H9 (cell line): ENCODE measurements at regions not wholly inside any gene's neighbourhood (a gene's known extent, or its start where the extent isn't known, plus 50 kb on each side); places are given as distances from the start of the nearest gene placed in this dataset.

Experiments used
- DNase-seq: peaks from one replicate; pipeline ENCODE4 v3.0.0-alpha.2; 2017
- H2AFZ ChIP-seq: one replicate; pipeline ENCODE4 v1.6.1; 2013; ENCODE audit warnings: mild to moderate bottlenecking, low read length, control low read depth, moderate library complexity
- H2AK5ac ChIP-seq: 2 replicates; pipeline ENCODE4 v1.6.1; 2013; ENCODE audit warnings: low read length, control low read depth, mixed read lengths; ENCODE audit not compliant: insufficient read length
- H2BK120ac ChIP-seq: one replicate; pipeline ENCODE4 v1.6.1; 2013; ENCODE audit warnings: low read depth, mild to moderate bottlenecking, low read length, control low read depth, inconsistent platforms; ENCODE audit not compliant: poor library complexity, severe bottlenecking
- H2BK12ac ChIP-seq: 2 replicates; pipeline ENCODE4 v1.6.1; 2013; ENCODE audit warnings: low read length, control low read depth, mixed read lengths, low read depth; ENCODE audit not compliant: insufficient read length
- H2BK15ac ChIP-seq: 2 replicates; pipeline ENCODE4 v1.6.1; 2013; ENCODE audit warnings: low read depth, low read length, control low read depth
- H2BK20ac ChIP-seq: one replicate; pipeline ENCODE4 v1.6.1; 2013; ENCODE audit warnings: low read depth, mild to moderate bottlenecking, low read length, control low read depth, inconsistent platforms; ENCODE audit not compliant: poor library complexity, severe bottlenecking
- H2BK5ac ChIP-seq: 2 replicates; pipeline ENCODE4 v1.6.1; 2013; ENCODE audit warnings: low read length, control low read depth, mixed read lengths; ENCODE audit not compliant: insufficient read length
- H3K14ac ChIP-seq: 2 replicates; pipeline ENCODE4 v1.6.1; 2013; ENCODE audit warnings: low read length, control low read depth; ENCODE audit not compliant: insufficient read depth
- H3K18ac ChIP-seq: 2 replicates; pipeline ENCODE4 v1.6.1; 2013; ENCODE audit warnings: low read depth, mild to moderate bottlenecking, mixed read lengths, low read length, control low read depth; ENCODE audit not compliant: insufficient read length
- H3K23ac ChIP-seq: 2 replicates; pipeline ENCODE4 v1.6.1; 2013; ENCODE audit warnings: low read length, control low read depth, mixed read lengths, low read depth; ENCODE audit not compliant: insufficient read length
- H3K23me2 ChIP-seq: 2 replicates; pipeline ENCODE4 v1.6.1; 2013; ENCODE audit warnings: low read depth, mild to moderate bottlenecking, mixed read lengths, low read length, control low read depth; ENCODE audit not compliant: insufficient read length, poor library complexity, severe bottlenecking
- H3K27ac ChIP-seq: 2 replicates; pipeline ENCODE4 v1.5.1; 2013; ENCODE audit warnings: low read length, control low read depth, mixed read lengths, low read depth; ENCODE audit not compliant: insufficient read length
- H3K27me3 ChIP-seq: 2 replicates; pipeline ENCODE4 v1.6.1; 2013; ENCODE audit warnings: low read length, control low read depth, inconsistent platforms; ENCODE audit not compliant: insufficient read depth
- H3K4ac ChIP-seq: 2 replicates; pipeline ENCODE4 v1.6.1; 2013; ENCODE audit warnings: low read depth, mild to moderate bottlenecking, control low read depth, inconsistent platforms, low read length, moderate library complexity
- H3K4me1 ChIP-seq: 2 replicates; pipeline ENCODE4 v1.6.1; 2013; ENCODE audit warnings: low read length, control low read depth, inconsistent platforms; ENCODE audit not compliant: insufficient read depth
- H3K4me2 ChIP-seq: 2 replicates; pipeline ENCODE4 v1.6.1; 2013; ENCODE audit warnings: low read length, control low read depth, mixed read lengths; ENCODE audit not compliant: insufficient read length, insufficient read depth
- H3K56ac ChIP-seq: 2 replicates; pipeline ENCODE4 v1.6.1; 2013; ENCODE audit warnings: low read depth, mild to moderate bottlenecking, mixed read lengths, low read length, control low read depth; ENCODE audit not compliant: insufficient read length
- H3K79me1 ChIP-seq: 2 replicates; pipeline ENCODE4 v1.6.1; 2013; ENCODE audit warnings: low read depth, mild to moderate bottlenecking, moderate library complexity, low read length, control low read depth, inconsistent platforms; ENCODE audit not compliant: insufficient read depth, poor library complexity, severe bottlenecking
- H3K79me2 ChIP-seq: 2 replicates; pipeline ENCODE4 v1.6.1; 2013; ENCODE audit warnings: low read length, control low read depth, inconsistent platforms; ENCODE audit not compliant: insufficient read depth
- H3K9ac ChIP-seq: 2 replicates; pipeline ENCODE4 v1.6.1; 2013; ENCODE audit warnings: low read length, control low read depth, mixed read lengths; ENCODE audit not compliant: insufficient read length; ENCODE audit errors: extremely low read depth
- H3K9me3 ChIP-seq: one replicate; pipeline ENCODE4 v1.6.1; 2013; ENCODE audit warnings: low read depth, low read length, inconsistent platforms; ENCODE audit not compliant: control insufficient read depth
- H3T11ph ChIP-seq: one replicate; pipeline ENCODE4 v1.6.1; 2013; ENCODE audit warnings: mild to moderate bottlenecking, low read length, control low read depth, inconsistent platforms
- H4K20me1 ChIP-seq: one replicate; pipeline ENCODE4 v1.6.1; 2013; ENCODE audit not compliant: control insufficient read depth, insufficient read length, insufficient read depth
- H4K5ac ChIP-seq: 2 replicates; pipeline ENCODE4 v1.6.1; 2013; ENCODE audit warnings: low read depth, mild to moderate bottlenecking, mixed read lengths, low read length, control low read depth; ENCODE audit not compliant: insufficient read length
- H4K8ac ChIP-seq: replicated peaks from 2 replicates; pipeline ENCODE4 v1.6.1; 2013; ENCODE audit warnings: low read length, control low read depth, mixed read lengths, low read depth; ENCODE audit not compliant: insufficient read length
- H4K91ac ChIP-seq: 2 replicates; pipeline ENCODE4 v1.6.1; 2013; ENCODE audit warnings: low read depth, mild to moderate bottlenecking, moderate library complexity, mixed read lengths, low read length, control low read depth; ENCODE audit not compliant: insufficient read length
- H3K27ac Mint-ChIP-seq, 3 experiments: 2 replicates in 2 of 3; 3 replicates in 1 of 3; pipeline ENCODE4 v1.8.0; 2020 to 2021; ENCODE audit warnings: mixed read lengths in 3 of 3, mild to moderate bottlenecking in 1 of 3, moderate library complexity in 1 of 3
- H3K27me3 Mint-ChIP-seq: 2 replicates; pipeline ENCODE4 v1.8.0; 2021; ENCODE audit warnings: low read depth, mild to moderate bottlenecking, moderate library complexity, mixed read lengths
- H3K36me3 Mint-ChIP-seq, 3 experiments: 2 replicates in 2 of 3; 3 replicates in 1 of 3; pipeline ENCODE4 v1.8.0; 2020 to 2021; ENCODE audit warnings: low read depth in 3 of 3, mixed read lengths in 3 of 3; ENCODE audit not compliant: insufficient read depth in 1 of 3
- H3K4me1 Mint-ChIP-seq, 2 experiments: 2 replicates each; pipeline ENCODE4 v1.8.0; 2020; ENCODE audit warnings: mixed read lengths in 2 of 2
- H3K4me3 Mint-ChIP-seq, 2 experiments: 2 replicates in 1 of 2; 3 replicates in 1 of 2; pipeline ENCODE4 v1.8.0; 2020 to 2021; ENCODE audit warnings: mild to moderate bottlenecking in 2 of 2, mixed read lengths in 2 of 2, moderate library complexity in 1 of 2
- H3K9me3 Mint-ChIP-seq, 2 experiments: 2 replicates in 1 of 2; 3 replicates in 1 of 2; pipeline ENCODE4 v1.8.0; 2020; ENCODE audit warnings: mild to moderate bottlenecking in 2 of 2, mixed read lengths in 2 of 2, moderate library complexity in 1 of 2
- WGBS: extraction: QIAGEN DNeasy Blood & Tissue Kit; methylation state at CpG from one replicate; pipeline ENCODE4 v1.1.7; 2013; ENCODE audit warnings: missing lambda C conversion rate, low lambda C conversion rate, mixed read lengths; ENCODE audit not compliant: insufficient read length; ENCODE audit errors: extremely low coverage; 5-methylcytosine and 5-hydroxymethylcytosine counted together
- TF ChIP-seq, protein P1 (sequence below): fragments of 200-600 bp; sonication (generic); conservative IDR thresholded peaks from 3 replicates; pipeline ENCODE4 v1.8.0; 2021; ENCODE audit warnings: antibody characterized with exemption, mild to moderate bottlenecking

DNA sequence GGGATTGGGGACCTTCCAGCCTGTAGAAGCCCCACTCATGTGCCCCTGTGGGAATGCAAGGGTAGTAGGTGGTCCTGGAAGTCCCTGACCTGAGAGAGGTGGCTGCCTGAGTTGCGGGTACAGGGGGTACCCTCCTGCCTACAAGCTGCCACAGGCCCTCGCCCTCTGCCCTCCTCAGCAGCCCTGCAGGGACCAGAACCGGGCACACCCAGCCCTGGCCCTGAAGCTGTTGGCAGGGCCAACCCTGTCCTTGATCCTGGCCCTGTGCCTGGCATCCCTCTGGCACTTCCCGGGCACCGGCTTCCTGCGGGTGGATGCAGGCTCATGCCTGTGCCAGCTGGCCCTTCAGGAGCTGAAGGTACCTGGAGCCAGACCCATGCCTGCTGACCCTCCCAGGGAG is 54.9 kb upstream of the ELN start:
- Histone ChIP-seq H3K23ac (no peak overlapping the region), H4K5ac (no peak overlapping the region), H3K18ac (no peak overlapping the region), H3K27ac (no peak overlapping the region), H2BK5ac (no peak overlapping the region), H4K20me1 (peaks cover 2% of the 10 kb centered on the region), H2AK5ac (no peak overlapping the region), H2BK20ac (no peak overlapping the region), H3K4ac (no peak overlapping the region), H2BK120ac (no peak overlapping the region), H3K23me2 (no peaks in the 10 kb centered on the region), H3K4me1 (no peaks in the 10 kb centered on the region), H3K79me1 (no peaks in the 10 kb centered on the region), H3K27me3 (no peaks in the 10 kb centered on the region), H3K9me3 (no peaks in the 10 kb centered on the region), H4K91ac (no peak overlapping the region), H2AFZ (no peak overlapping the region), H3T11ph (no peak overlapping the region), H3K9ac (no peak overlapping the region), H2BK15ac (no peak overlapping the region), H4K8ac (no peak overlapping the region), H3K79me2 (no peaks in the 10 kb centered on the region), H3K56ac (no peak overlapping the region), H3K4me2 (no peak overlapping the region), H2BK12ac (no peak overlapping the region), H3K14ac (no peak overlapping the region)
- no peaks in the 10 kb centered on the region for H3K36me3 Mint-ChIP-seq
- peaks cover 0 to 2% of the 10 kb centered on the region in 2 experiments; a peak in 3 of 5 replicates for H3K9me3 Mint-ChIP-seq
- TF ChIP-seq, protein P1, sequence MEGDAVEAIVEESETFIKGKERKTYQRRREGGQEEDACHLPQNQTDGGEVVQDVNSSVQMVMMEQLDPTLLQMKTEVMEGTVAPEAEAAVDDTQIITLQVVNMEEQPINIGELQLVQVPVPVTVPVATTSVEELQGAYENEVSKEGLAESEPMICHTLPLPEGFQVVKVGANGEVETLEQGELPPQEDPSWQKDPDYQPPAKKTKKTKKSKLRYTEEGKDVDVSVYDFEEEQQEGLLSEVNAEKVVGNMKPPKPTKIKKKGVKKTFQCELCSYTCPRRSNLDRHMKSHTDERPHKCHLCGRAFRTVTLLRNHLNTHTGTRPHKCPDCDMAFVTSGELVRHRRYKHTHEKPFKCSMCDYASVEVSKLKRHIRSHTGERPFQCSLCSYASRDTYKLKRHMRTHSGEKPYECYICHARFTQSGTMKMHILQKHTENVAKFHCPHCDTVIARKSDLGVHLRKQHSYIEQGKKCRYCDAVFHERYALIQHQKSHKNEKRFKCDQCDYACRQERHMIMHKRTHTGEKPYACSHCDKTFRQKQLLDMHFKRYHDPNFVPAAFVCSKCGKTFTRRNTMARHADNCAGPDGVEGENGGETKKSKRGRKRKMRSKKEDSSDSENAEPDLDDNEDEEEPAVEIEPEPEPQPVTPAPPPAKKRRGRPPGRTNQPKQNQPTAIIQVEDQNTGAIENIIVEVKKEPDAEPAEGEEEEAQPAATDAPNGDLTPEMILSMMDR, result no peak
- peaks cover 2% of the 10 kb centered on the region; the same call in 1 of the 2 replicates for H3K27me3 Mint-ChIP-seq
- WGBS, result no CpG with 5 or more reads among the region's 6 CpGs
- H3K4me1 Mint-ChIP-seq, result peaks cover 3 to 7% of the 10 kb centered on the region in 2 experiments; a peak in 2 of 4 replicates
- H3K27ac Mint-ChIP-seq, result no peak overlapping the region
- no peak overlapping the region for H3K4me3 Mint-ChIP-seq
- no peak for DNase-seq
